NCI-H2171 treated with DMSO at 0.1 percent for 48 hours (cell line): ENCODE measurements at regions not wholly inside any gene's neighbourhood (a gene's known extent, or its start where the extent isn't known, plus 50 kb on each side); places are given as distances from the start of the nearest gene placed in this dataset.
"Not testable (repeated sequence)": the region's sequence is repeated elsewhere in the genome, so short reads cannot be mapped to it uniquely, and the experiment has no call there.

ENCODE experiments used
- DNase-seq: peaks from one replicate; lab custom pipeline; 2025; lab: John Stamatoyannopoulos, UW

GRCh38 chr7:94174375-94174774 is 170.2 kb upstream of the BET1 start:
- no peak for DNase-seq

- DNase-seq: peak; percentile 19
These were observed 170.8 kb upstream of the BET1 start for GRCh38 chr7:94174956-94175355.

GRCh38 chr7:94176694-94177200 is 172.6 kb upstream of the BET1 start:
- no peak for DNase-seq

GRCh38 chr7:94177441-94177840 is 173.3 kb upstream of the BET1 start:
- DNase-seq: no peak

DNA sequence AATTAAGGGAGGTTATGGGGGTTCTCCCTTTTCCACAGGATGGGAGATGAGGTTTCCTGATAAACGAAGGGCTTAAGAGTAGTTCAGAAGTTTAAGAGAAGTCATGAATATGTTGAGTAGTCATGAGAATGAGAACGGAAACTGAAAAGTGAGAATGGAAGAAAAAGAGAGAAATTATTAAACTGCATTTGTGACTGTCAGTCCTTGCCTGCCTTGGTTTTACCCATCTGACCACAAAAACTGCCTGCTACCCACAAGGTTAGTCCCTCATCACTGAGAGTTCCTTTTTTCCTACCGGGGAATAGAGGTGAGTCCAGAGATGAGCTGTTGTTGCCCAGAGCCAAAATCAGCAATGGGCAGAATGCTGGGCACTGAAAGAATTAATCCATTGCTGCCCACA is 174.1 kb upstream of the BET1 start:
- DNase-seq: no peak

DNA sequence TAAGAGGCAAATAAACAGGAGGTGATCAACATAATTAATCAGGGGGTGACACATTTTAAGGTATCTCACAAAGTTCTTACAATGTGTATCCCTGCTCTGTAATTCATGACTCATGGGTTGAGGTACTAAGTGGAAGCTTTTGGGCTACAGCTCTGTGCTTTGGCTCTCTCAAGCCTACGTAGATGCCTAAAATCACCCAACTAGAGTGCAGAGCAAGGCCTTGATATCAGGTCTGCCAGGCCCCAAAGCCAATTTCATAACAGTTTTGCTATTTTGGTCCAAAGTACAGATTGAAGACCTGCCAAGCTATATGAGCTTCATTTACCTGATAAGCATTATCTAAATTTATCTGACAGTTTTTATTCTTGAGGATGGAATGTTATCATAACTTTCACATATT is 175.3 kb upstream of the BET1 start:
- DNase-seq: no peak

GRCh38 chr7:94182066-94182465 is 177.9 kb upstream of the BET1 start:
- DNase-seq: no peak

- DNase-seq: no peak
These were observed 178.6 kb upstream of the BET1 start for GRCh38 chr7:94182721-94183120.

DNA sequence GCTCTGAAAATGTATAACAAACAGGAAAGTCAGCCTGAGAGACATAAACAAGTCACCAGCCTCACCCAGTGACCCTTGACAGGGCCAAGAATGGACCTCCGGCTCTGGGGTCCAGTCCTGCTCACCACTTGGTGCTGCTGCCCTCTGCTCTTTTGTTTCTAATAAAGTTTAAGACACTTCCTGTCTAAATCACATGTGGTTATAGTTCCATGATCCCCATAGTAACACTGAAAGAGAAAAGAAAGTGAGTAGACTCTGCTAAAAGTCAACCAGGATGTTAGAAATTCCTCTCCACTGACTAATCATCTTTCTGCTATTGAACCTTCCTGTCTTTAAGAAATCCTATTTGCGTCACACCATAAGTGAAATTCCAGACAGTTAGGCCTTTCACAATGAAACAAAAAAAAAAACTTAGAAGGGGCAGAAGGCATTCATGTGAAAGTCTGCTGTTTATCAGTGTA is 179.2 kb upstream of the BET1 start:
- DNase-seq: no peak

DNA sequence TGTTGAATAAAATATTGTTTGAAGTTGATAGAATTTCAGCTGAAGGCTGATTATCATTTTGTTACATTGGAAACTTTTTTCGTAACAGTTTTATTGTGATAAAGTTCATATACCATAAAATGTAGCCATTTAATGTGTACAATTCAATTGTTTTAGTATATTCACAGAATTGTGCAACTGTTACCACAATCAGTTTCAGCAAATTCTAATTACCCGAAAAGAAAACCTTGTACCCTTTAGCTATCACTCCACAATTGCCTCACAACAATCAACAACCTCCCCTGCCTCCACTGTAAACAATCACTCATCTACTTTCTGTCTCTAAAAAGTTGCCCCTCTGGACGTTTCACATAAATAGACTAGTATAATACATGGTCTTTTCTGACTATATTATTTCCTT is 179.7 kb upstream of the BET1 start:
- no peak for DNase-seq

DNA sequence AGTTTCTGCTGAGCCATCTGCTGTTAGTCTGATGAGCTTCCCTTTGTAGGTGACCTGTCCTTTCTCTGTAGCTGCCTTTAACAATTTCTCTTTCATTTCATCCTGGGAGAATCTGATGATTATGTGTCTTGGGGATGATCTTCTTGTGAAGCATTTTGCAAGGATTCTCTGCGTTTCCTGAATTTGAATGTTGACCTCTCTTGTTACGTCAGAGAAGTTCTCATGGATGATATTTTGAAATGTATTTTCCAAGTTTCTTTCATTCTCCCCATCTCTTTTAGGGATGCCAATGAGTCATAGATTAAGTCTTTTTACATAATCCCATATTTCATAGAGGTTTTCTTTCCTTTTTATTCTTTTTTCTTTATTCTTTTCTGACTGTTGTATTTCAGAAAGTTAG is 184.2 kb upstream of the BET1 start:
- DNase-seq: no peak

- DNase-seq: peak; percentile 7
These were observed 186.5 kb upstream of the BET1 start for GRCh38 chr7:94190599-94191061.

DNA sequence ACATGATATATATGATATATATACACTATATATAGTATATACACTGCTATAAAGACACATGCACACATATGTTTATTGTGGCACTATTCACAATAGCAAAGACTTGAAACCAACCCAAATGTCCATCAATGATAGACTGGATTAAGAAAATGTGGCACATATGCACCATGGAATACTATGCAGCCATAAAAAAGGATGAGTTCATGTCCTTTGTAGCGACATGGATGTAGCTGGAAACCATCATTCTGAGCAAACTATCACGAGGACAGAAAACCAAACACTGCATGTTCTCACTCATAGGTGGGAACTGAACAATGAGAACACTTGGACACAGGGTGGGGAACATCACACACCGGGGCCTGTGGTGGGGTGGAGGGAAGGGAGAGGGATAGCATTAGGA is 190.3 kb upstream of the BET1 start:
- not testable (repeated sequence) for DNase-seq

- no peak for DNase-seq
These were observed 191.0 kb upstream of the BET1 start for GRCh38 chr7:94195201-94195600.

- DNase-seq: no peak
These were observed 191.7 kb upstream of the BET1 start for GRCh38 chr7:94195813-94196212.

DNA sequence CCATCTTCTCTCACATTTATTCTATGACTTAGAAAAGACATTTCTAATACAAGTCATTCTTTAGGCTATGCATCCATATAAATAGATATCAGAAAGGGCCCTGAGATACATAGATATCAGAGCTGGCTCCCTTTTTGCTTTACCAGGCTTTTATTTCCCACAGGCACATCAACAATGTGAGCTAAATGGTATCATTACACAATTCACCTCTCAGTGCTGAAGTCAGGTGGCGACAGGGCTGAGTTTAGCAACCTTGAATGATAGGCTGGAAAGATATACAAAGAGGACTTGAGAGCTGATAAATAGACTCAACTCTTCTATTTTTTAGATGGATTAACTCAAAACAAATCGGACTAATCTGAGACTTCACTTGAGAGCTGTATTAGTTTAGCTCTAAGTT is 189.2 kb upstream of the COL1A2 start:
- no peak for DNase-seq

GRCh38 chr7:94206295-94206694 is 188.4 kb upstream of the COL1A2 start:
- DNase-seq: no peak

DNA sequence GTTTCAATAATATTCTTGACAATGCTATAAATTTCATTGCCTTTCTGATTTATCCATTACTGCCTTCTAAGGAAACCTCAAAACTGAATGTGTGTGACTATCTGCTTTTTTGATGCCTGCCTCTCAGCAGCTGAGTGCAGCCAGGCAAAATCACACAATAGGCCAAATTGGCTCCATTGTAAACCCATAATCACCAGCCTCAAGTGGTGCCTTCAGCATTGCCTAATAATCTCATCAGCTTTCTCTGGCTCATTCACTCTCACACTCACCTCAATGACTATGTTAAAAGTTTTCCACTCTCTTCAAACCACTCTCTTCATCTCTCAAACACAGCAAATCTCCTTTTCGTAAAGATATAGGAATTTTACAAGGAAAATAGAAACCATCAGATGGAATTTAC is 182.5 kb upstream of the COL1A2 start:
- no peak for DNase-seq

GRCh38 chr7:94216944-94217461 is 177.7 kb upstream of the COL1A2 start:
- DNase-seq: no peak

- DNase-seq: no peak
These were observed 176.9 kb upstream of the COL1A2 start for GRCh38 chr7:94217766-94218165.

- no peak for DNase-seq
These were observed 172.2 kb upstream of the COL1A2 start for GRCh38 chr7:94222516-94222915.

DNA sequence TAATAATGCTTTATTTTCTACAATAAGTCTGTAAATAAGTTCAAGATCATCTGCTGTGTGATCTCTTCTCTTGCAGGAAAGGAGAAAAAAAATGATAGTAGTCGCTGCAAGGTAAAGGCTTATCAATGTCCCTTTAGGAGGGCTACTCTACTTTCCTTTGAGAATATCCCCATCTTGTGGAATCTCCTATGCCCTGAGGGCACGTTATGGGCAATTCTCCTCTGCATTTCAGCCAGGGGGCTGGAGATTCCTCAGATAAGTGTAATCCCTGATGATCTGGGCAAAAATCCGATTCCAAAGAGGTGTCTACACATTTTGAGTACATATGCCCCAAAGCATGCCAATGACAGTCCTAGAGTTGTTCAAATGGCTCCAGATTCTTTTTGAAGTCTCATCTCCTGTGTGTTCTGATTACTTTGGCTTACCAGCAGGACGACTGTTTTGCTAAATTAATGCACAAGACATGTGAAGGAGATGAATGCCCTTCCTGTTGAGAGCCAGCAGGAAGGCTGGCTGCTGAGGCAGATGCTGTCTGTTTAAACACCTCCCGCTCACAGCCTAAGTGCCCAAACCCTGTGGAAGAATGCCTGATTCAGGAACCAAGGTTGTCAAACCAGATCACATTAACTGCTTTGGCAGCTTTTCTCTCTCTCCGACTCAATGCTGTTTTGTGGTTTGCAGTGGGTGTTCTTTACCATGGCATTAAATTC is 171.2 kb upstream of the COL1A2 start:
- peak; percentile 21 for DNase-seq

DNA sequence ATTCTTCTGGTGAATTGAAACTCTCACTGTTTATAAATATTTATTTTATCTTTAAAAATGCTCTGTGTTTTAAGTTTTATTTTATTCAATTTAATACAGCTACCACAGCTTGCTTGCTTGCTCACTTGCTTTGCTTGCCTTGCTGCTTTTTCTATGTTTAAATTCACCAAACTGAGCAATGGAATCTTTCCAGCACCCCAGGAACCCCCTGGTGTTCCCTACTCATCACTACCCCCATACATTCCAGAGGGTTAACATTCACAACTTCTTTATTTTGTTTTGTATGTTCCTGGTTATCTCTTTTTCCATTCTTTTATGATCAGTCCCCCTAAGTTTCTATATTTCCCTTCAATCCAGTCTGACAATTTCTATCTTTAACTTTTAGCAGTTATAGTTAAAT is 166.5 kb upstream of the COL1A2 start:
- DNase-seq: no peak

DNA sequence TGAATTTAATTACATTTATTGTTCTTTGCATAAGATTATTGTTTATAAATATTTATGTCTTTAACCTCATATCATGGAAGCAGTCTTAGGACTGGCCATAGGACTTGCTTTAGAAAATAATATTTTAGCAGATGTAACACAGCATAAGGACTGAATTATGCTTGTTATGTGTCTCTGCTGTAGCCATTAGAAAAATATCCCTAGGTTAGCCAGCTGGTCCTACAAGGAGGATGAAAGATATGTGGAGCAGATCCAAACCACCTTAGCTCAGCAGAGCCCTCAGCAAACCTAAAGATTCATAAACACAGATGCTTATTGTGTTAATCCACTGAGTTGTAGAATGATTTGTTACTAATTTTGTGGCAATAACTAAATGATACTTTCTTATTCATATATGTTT is 166.0 kb upstream of the COL1A2 start:
- no peak for DNase-seq
